ENCODE measurements at regions not wholly inside any gene's neighbourhood (a gene's known extent, or its start where the extent isn't known, plus 50 kb on each side); places are given as distances from the start of the nearest gene placed in this dataset.

GRCh38 chr10:56298941-56299340, 62.1 kb downstream of the ZWINT start:
- TF ChIP-seq CTCF (IDR thresholded peaks at IDR 0.05; ENCODE audit: borderline replicate concordance, extremely low read depth, low read length, poor library complexity, severe bottlenecking) (no peak), EZH2 (IDR thresholded peaks at IDR 0.05; ENCODE audit: borderline replicate concordance, low read depth, low read length, severe bottlenecking) (no peak)

Measured in DND-41 (cell line).